HG03521 (cell line): ENCODE measurements at regions not wholly inside any gene's neighbourhood (a gene's known extent, or its start where the extent isn't known, plus 50 kb on each side); places are given as distances from the start of the nearest gene placed in this dataset.

Source experiments
- ATAC-seq: cut with Tn5 transposase; IDR thresholded peaks from one replicate; pipeline ENCODE4 v1.9.1; 2021; ENCODE audit warnings: mild to moderate bottlenecking, moderate library complexity; ENCODE audit not compliant: unreplicated experiment

DNA sequence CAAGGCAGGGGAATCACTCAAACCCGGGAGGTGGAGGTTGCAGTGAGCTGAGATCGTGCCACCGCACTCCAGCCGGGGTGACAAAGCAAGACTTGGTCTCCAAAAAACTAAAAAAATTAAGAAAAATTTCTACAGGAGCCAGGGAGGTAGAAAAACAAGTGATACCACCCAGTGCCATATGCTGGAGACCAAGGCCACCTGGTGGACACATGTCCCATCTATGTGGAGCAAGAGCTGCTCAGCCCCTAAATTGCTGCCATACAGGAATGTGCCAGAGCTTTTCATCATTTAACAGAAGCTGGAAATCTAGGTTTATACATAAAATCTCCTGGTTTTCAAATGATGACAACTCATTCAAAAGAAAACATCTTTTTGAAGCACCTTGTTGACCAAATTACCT lies 61.4 kb upstream of the ELK3 start:
- ATAC-seq: no peak

DNA sequence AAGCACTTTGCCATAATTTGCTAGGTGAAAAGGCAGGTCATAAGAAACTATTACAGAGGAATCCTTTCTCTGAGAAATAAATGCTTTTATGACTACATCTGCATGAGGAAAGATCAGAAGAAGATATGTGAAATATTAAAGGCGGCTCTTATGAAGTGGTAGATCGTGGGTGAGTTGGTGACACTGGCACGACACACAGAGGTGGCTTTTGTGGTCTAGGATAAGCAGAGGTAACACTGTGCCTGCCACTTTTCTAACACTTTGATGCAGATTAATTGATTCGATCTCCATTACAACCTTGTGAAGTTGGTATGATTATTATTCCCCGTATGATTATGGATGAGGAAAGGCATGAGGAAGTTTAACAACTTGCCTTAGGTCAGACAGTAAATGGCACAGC lies 60.0 kb upstream of the ELK3 start:
- no peak for ATAC-seq

DNA sequence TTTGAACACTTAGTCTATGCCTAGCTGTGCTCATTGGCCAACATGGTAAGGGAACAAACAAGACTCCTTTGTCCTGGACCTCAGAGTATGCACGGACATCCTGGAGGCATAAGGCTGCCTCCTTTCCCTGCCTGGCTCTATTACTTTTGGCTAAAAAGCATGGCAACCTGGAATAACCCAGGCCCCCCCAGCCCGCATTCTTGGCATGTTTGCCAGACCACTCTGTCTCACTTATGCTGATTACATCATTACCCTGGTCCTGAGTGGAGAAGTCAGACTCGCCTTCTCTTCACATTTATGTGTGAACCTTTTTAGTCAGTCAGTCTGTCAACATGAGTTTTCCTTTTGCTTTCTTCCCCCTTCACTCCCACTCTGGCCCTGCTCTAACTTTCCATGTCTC lies 58.0 kb upstream of the ELK3 start:
- ATAC-seq: no peak

DNA sequence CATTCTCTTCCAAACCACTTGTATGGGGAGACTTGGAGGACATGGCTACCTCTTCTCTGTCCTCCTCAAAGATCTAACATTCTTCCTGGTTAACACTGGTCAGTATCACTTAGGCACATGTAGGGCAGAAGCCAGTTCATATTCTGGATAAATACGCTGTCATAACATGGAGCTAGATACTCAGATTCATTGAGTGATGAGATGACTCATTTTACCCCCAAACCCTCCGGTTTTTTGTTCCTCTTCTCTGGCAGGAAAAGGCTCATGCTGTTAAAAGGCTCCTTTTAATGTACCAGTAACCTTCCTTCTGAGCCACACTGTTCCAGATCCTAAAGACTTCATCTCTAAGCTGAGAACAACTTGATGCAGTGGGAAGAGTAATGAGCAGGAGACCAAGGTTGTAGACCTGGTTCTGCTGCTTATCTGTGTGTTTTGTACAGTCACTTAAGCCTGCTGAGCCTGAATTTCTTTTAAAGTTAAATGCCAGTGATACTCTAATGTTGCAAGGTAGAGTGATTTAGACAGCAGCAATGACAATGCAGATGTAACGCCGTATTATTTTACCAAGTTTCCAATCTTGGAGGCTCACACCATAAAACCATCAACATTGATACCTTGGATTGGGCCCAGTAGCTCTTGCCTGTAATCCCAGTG lies 57.3 kb upstream of the ELK3 start:
- no peak for ATAC-seq

DNA sequence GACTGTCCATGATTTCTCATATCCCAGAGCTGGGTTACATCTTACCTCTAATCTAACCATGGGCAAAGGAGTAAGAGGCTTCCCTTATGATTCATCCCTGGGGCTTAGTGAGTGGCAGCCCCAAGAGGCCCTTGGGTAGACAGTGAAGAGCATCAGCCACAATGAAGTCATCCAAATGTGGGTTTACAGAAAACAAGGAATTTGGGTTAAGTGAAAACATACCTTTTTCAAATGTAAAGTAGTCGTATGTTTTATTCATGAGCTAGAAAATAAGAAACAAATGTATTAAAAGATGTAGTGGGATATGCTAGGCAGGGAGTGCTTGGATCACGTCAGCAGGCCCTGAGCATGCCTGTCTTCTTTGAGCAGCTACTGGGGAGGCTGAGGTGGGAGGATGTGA lies 54.0 kb upstream of the ELK3 start:
- ATAC-seq: no peak

DNA sequence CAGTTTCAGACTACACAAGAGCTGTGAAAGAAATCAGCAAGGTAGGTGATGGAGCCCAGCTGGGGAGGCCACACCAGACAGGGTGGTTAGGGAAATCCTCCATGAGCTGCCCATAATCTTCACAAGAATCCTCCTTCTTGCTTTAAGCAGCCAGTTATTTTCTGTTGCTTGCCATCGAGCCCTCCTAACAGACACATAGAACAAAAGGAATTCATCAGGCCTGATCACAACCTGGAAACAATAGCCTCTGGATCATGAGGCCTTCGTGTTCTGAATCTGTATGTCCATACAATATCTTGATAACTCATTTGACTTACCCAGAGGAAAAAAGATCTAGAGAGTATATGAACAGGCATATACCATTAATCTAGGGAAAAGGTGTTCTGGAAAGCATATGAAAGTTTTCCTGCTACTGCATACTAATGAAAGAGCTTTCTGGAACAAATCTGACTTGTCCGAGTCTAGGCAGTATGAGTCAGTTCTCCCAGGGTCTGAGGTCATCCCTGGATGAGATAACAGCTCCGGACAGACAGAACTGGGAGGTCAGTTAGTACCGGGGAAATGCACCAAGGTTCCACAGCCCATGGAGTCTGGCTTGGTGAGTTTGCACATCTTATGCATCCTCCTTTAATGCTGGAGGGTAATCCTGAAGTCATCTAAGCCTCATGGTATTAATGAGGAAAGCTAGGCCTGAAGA lies 52.8 kb upstream of the ELK3 start:
- no peak for ATAC-seq

DNA sequence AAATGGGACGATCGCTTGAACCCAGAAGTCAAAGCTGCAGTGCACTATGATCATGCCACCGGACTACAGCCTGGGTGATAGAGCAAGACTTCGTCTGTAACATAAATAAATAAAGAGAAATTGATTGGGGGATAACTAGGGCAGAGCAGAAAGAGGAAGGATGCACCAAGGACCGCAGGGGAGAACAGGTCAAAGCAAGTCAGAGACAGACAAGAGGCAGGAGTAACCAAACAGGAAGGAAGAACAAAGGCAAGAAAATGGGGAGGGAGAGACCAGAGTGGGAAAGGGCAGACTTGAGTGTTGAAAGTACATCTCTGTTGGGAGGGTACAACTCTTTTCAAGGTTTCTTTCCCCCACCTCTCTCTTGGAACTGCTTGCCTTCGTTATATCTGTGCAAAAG lies 50.8 kb upstream of the ELK3 start:
- no peak for ATAC-seq

DNA sequence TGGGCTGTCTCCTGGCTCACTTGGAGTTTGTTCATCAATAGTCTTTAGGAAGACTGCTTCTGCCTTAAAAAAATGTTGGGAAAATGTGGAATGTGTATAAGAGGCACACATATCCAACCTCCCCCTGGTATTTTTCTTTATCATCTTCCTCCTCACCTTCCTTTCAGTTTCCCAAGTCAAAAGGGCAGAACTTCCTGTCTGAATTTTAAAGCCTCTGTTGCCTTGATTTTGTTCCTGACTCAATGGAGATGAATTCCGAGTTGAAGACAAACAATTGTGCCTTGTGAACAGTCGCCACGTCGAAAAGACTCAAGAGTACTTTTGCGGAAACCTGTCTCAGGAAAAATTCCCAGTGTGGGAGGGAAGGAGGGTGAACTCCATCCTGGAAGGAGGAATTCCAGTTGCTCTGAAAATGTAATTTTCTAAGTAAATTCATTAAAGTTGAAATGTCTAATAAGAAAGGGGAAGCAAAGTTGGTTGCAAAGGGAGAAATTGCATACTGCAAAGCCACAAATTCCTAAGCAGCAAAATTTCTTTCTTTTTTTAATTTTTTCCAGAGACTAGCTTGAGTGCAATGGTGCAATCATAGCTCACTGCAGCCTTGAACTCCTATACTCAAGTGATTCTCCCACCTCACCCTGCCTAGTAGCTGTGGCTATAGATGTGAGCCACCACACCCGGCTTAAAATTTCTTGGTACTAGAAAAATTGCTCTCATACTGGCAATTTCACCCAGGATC lies 50.2 kb upstream of the ELK3 start:
- ATAC-seq: no peak
